PC-3 (cell line): ENCODE measurements at regions not wholly inside any gene's neighbourhood (a gene's known extent, or its start where the extent isn't known, plus 50 kb on each side); places are given as distances from the start of the nearest gene placed in this dataset.

Experiments used
- ATAC-seq: fragments of 200-7000 bp; cut with Tn5 transposase; 2 replicates; pipeline ENCODE4 v1.9.1; 2020; ENCODE audit warnings: mild to moderate bottlenecking, moderate library complexity
- BruUV-seq: library from RNA; stranded (reverse); fragments of 400-500 nt; replicated peaks from 2 replicates; lab custom pipeline; 2021; lab: Mats Ljungman, UMichigan
- CTCF ChIA-PET: fragments of 300-600 bp; sonication (Branson Sonifier 250); formaldehyde crosslinking; loops from one replicate; lab custom pipeline; 2022; ENCODE audit warnings: antibody characterized with exemption; lab: Charles Lee
- POLR2A ChIA-PET: fragments of 300-600 bp; sonication (Branson Sonifier 250); formaldehyde crosslinking; loops from one replicate; lab custom pipeline; 2022; ENCODE audit warnings: antibody characterized with exemption; ENCODE audit not compliant: unreplicated experiment; lab: Charles Lee
- DNase-seq: peaks from one replicate; pipeline ENCODE4 v3.0.0-alpha.2; 2015
- H2AFZ ChIP-seq: fragments of 300-600 bp; sonication (generic); 2 replicates; pipeline ENCODE4 v1.6.0; 2016; ENCODE audit warnings: antibody characterized with exemption, low read length
- H3F3A ChIP-seq: fragments of 300-600 bp; sonication (generic); one replicate; pipeline ENCODE4 v1.6.0; 2017; ENCODE audit warnings: antibody characterized with exemption, low read length, control low read depth, mild to moderate bottlenecking; ENCODE audit not compliant: unreplicated experiment
- H3K27ac ChIP-seq: fragments of 300-600 bp; sonication (generic); 2 replicates; pipeline ENCODE4 v1.5.1; 2016; ENCODE audit warnings: mild to moderate bottlenecking, low read length
- H3K27me3 ChIP-seq: fragments of 300-600 bp; sonication (generic); 2 replicates; pipeline ENCODE4 v1.6.1; 2016; ENCODE audit warnings: low read length, mixed read lengths
- H3K36me3 ChIP-seq: fragments of 300-600 bp; sonication (generic); 2 replicates; pipeline ENCODE4 v1.6.1; 2016; ENCODE audit warnings: low read depth, mixed run types, low read length, mixed read lengths
- H3K4me1 ChIP-seq: fragments of 300-600 bp; sonication (generic); 2 replicates; pipeline ENCODE4 v1.5.1; 2016; ENCODE audit warnings: low read length; ENCODE audit not compliant: insufficient read depth
- H3K4me2 ChIP-seq: fragments of 300-600 bp; sonication (generic); 2 replicates; pipeline ENCODE4 v1.6.0; 2016; ENCODE audit warnings: low read length
- H3K4me3 ChIP-seq: fragments of 300-600 bp; sonication (generic); 2 replicates; pipeline ENCODE4 v1.5.1; 2016; ENCODE audit warnings: mild to moderate bottlenecking, low read length, mixed read lengths
- H3K79me2 ChIP-seq: fragments of 300-600 bp; sonication (generic); 2 replicates; pipeline ENCODE4 v1.6.1; 2017; ENCODE audit warnings: low read length, mixed read lengths
- H3K9ac ChIP-seq: fragments of 300-600 bp; sonication (generic); 2 replicates; pipeline ENCODE4 v1.6.0; 2016; ENCODE audit warnings: mild to moderate bottlenecking, low read length
- H3K9me2 ChIP-seq: fragments of 300-600 bp; sonication (generic); replicated peaks from 2 replicates; pipeline ENCODE4 v1.6.1; 2016; ENCODE audit warnings: mixed run types, low read length, mixed read lengths
- H3K9me3 ChIP-seq: fragments of 300-600 bp; sonication (generic); 2 replicates; pipeline ENCODE4 v1.6.1; 2016; ENCODE audit warnings: low read length, mixed read lengths
- H4K20me1 ChIP-seq: fragments of 300-600 bp; sonication (generic); 2 replicates; pipeline ENCODE4 v1.6.1; 2016; ENCODE audit warnings: low read length, mixed read lengths
- EZH2 ChIP-seq: fragments of 300-600 bp; sonication (generic); IDR thresholded peaks from one replicate; pipeline ENCODE4 v1.6.1; 2017; ENCODE audit warnings: antibody characterized with exemption, mild to moderate bottlenecking, low read length; ENCODE audit not compliant: unreplicated experiment
- EZH2phosphoT487 ChIP-seq: fragments of 300-600 bp; sonication (generic); IDR thresholded peaks from 2 replicates; pipeline ENCODE4 v1.6.1; 2018; ENCODE audit warnings: mild to moderate bottlenecking, antibody characterized with exemption, low read length, borderline replicate concordance
- intact Hi-C: fragments of 100-400 bp; cut with micrococcal nuclease; formaldehyde crosslinking; loops from 2 replicates; pipeline ENCODE4 v1.9.0; 2023
- TF ChIP-seq, protein P1 (sequence below): fragments of 300-600 bp; sonication (generic); conservative IDR thresholded peaks from 2 replicates; pipeline ENCODE4 v1.5.1; 2017; ENCODE audit warnings: antibody characterized with exemption, low read depth, mild to moderate bottlenecking, low read length

- no peaks in the 10 kb centered on the region for H3K9me2 ChIP-seq
- CTCF ChIA-PET: no interaction called here
- ATAC-seq: no peak
- no peaks in the 10 kb centered on the region for H3F3A ChIP-seq
- no peaks in the 10 kb centered on the region for H3K27me3 ChIP-seq
- H3K9ac ChIP-seq: no peak overlapping the region
- intact Hi-C loops: no loop called here
- H3K4me3 ChIP-seq: no peak overlapping the region
- DNase-seq: peak; percentile 12
- H3K9me3 ChIP-seq: no peaks in the 10 kb centered on the region
- no peaks in the 10 kb centered on the region for H3K36me3 ChIP-seq
- no TSS peak for BruUV-seq
- no peak for TF ChIP-seq EZH2
- no peak for TF ChIP-seq EZH2phosphoT487
- TF ChIP-seq, protein P1, sequence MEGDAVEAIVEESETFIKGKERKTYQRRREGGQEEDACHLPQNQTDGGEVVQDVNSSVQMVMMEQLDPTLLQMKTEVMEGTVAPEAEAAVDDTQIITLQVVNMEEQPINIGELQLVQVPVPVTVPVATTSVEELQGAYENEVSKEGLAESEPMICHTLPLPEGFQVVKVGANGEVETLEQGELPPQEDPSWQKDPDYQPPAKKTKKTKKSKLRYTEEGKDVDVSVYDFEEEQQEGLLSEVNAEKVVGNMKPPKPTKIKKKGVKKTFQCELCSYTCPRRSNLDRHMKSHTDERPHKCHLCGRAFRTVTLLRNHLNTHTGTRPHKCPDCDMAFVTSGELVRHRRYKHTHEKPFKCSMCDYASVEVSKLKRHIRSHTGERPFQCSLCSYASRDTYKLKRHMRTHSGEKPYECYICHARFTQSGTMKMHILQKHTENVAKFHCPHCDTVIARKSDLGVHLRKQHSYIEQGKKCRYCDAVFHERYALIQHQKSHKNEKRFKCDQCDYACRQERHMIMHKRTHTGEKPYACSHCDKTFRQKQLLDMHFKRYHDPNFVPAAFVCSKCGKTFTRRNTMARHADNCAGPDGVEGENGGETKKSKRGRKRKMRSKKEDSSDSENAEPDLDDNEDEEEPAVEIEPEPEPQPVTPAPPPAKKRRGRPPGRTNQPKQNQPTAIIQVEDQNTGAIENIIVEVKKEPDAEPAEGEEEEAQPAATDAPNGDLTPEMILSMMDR: no peak
- no peak overlapping the region for H3K4me2 ChIP-seq
- H3K79me2 ChIP-seq: no peaks in the 10 kb centered on the region
- POLR2A ChIA-PET: no interaction called here
- no peak overlapping the region for H3K27ac ChIP-seq
- no peaks in the 10 kb centered on the region for H3K4me1 ChIP-seq
- no peak overlapping the region for H2AFZ ChIP-seq
- H4K20me1 ChIP-seq: no peaks in the 10 kb centered on the region
These were observed 124.8 kb downstream of the EDEM1 start for GRCh38 chr3:5312290-5312689.

DNA sequence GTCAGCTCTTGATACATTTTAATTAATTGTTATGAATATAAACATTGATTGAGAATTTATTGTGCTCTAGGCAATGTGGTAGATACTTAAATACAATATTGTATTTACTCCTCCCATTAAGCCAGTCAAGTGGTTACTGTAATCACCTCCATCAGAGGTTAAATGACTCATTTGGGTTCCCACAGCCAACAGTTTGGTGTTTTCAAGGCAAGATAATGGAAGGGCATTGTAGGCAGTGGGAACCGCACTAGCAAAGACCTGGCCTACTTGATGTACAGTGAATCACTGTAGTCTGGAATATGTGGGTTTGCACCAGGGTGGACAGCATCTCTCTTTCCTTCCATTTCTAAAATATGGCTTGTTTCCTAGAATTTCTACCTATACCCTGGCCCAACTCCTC lies 127.4 kb downstream of the EDEM1 start:
- Histone ChIP-seq H3K9me3 (no peaks in the 10 kb centered on the region), H3K4me2 (no peak overlapping the region), H3K9ac (no peak overlapping the region), H4K20me1 (no peaks in the 10 kb centered on the region), H3K27me3 (no peaks in the 10 kb centered on the region), H3K79me2 (no peaks in the 10 kb centered on the region), H3K27ac (no peak overlapping the region), H2AFZ (no peak overlapping the region), H3K9me2 (no peaks in the 10 kb centered on the region), H3K36me3 (no peaks in the 10 kb centered on the region), H3K4me1 (no peaks in the 10 kb centered on the region), H3K4me3 (no peak overlapping the region), H3F3A (no peaks in the 10 kb centered on the region)
- ChIA-PET POLR2A (no interaction called here), CTCF (no interaction called here)
- intact Hi-C loops: no loop called here
- TF ChIP-seq, protein P1: no peak
- TF ChIP-seq EZH2phosphoT487: no peak
- TF ChIP-seq EZH2: no peak
- ATAC-seq (no peak), DNase-seq (peak; percentile 38)
- no TSS peak for BruUV-seq

- CTCF ChIA-PET: no interaction called here
- H3K27me3 ChIP-seq: no peaks in the 10 kb centered on the region
- no peaks in the 10 kb centered on the region for H3K36me3 ChIP-seq
- BruUV-seq: no TSS peak
- no peaks in the 10 kb centered on the region for H3F3A ChIP-seq
- no peak overlapping the region for H2AFZ ChIP-seq
- POLR2A ChIA-PET: interaction anchor here (0.6 kb wide), 1 partner anchor 15 kb away, joined by 4 read pairs; no protein-coding TSS in a partner anchor
- TF ChIP-seq EZH2phosphoT487 (no peak), EZH2 (no peak)
- TF ChIP-seq, protein P1: no peak
- H3K79me2 ChIP-seq: no peaks in the 10 kb centered on the region
- DNase-seq (peak; percentile 9), ATAC-seq (no peak)
- no peak overlapping the region for H3K4me2 ChIP-seq
- no peaks in the 10 kb centered on the region for H4K20me1 ChIP-seq
- H3K27ac ChIP-seq: no peak overlapping the region
- H3K4me3 ChIP-seq: no peak overlapping the region
- no peaks in the 10 kb centered on the region for H3K9me2 ChIP-seq
- peaks cover 12% of the 10 kb centered on the region for H3K4me1 ChIP-seq
- no peaks in the 10 kb centered on the region for H3K9me3 ChIP-seq
- H3K9ac ChIP-seq: no peak overlapping the region
- intact Hi-C loops: no loop called here
These were observed 130.1 kb downstream of the EDEM1 start for GRCh38 chr3:5317557-5317956.
